Thyroid gland (tissue), 4 donors: ENCODE measurements at regions not wholly inside any gene's neighbourhood (a gene's known extent, or its start where the extent isn't known, plus 50 kb on each side); places are given as distances from the start of the nearest gene placed in this dataset.

ENCODE experiments used
- POLR2A ChIP-seq, 2 donors: fragments of 450-650 bp; IDR thresholded peaks; one replicate each; pipeline ENCODE4 v1.6.1; 2017; ENCODE audit warnings: antibody characterized with exemption in 2 of 2, mild to moderate bottlenecking in 2 of 2, moderate library complexity in 1 of 2
- TF ChIP-seq, protein P1 (sequence below), 6 experiments: fragments of 200-600 bp in 3 of 6; fragments of 450-650 bp in 3 of 6; sonication (generic) in 3 of 6; IDR thresholded peaks; one replicate each; pipeline ENCODE4 v1.5.1; 2016 to 2019; ENCODE audit warnings: antibody characterized with exemption in 6 of 6, mild to moderate bottlenecking in 2 of 6, inconsistent platforms in 1 of 6, moderate library complexity in 1 of 6

GRCh38 chr7:77469927-77470326, 53.8 kb upstream of the GSAP start:
- TF ChIP-seq, protein P1, sequence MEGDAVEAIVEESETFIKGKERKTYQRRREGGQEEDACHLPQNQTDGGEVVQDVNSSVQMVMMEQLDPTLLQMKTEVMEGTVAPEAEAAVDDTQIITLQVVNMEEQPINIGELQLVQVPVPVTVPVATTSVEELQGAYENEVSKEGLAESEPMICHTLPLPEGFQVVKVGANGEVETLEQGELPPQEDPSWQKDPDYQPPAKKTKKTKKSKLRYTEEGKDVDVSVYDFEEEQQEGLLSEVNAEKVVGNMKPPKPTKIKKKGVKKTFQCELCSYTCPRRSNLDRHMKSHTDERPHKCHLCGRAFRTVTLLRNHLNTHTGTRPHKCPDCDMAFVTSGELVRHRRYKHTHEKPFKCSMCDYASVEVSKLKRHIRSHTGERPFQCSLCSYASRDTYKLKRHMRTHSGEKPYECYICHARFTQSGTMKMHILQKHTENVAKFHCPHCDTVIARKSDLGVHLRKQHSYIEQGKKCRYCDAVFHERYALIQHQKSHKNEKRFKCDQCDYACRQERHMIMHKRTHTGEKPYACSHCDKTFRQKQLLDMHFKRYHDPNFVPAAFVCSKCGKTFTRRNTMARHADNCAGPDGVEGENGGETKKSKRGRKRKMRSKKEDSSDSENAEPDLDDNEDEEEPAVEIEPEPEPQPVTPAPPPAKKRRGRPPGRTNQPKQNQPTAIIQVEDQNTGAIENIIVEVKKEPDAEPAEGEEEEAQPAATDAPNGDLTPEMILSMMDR (IDR thresholded peaks at IDR 0.05), result no peak
- TF ChIP-seq POLR2A (IDR thresholded peaks at IDR 0.05), result no peak
